ENCODE measurements at regions not wholly inside any gene's neighbourhood (a gene's known extent, or its start where the extent isn't known, plus 50 kb on each side); places are given as distances from the start of the nearest gene placed in this dataset.

DNA sequence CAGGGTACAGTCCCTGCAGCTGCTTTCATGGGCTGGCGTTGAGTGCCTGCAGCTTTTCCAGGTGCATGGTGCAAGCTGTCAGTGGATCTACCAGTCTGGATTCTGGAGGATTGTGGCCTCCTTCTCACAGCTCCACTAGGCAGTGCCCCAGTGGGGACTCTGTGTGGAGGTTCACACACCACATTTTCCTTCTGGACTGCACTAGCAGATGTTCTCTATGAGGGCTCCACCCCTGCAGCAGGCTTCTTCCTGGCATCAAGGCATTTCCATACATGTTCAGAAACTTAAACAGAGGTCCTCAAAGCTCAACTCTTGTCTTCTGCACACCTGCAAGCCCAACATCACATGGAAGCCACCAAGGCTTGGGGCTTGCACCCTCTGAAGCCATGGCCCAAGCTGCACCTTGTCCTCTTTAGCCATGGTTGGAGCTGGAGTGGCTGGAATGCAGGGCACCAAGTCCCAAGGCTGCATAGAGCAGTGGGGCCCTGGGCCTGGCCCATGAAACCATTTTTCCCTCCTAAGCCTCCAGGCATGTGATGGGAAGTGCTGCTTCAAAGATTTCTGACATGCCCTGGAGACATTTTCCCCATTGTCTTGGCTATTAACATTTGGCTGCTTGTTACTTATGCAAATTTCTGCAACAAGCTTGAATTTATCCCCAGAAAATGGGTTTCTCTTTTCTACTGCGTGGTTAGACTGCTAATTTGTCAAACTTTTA is 250.2 kb upstream of the COPS8 start:
- TF ChIP-seq POLR2A (IDR thresholded peaks at IDR 0.05; ENCODE audit: low read depth, low read length) (no peak), POU2F2 (IDR thresholded peaks at IDR 0.05; ENCODE audit: low read depth, low read length) (no peak), POLR2AphosphoS5 (IDR thresholded peaks at IDR 0.05; ENCODE audit: low read depth, low read length) (no peak), TAF1 (IDR thresholded peaks at IDR 0.05; ENCODE audit: low read depth, low read length) (no peak)
